GM23248 (cell line): ENCODE measurements at regions not wholly inside any gene's neighbourhood (a gene's known extent, or its start where the extent isn't known, plus 50 kb on each side); places are given as distances from the start of the nearest gene placed in this dataset.

Experiments
- EZH2 ChIP-seq: fragments of 200-600 bp; sonication (generic); IDR thresholded peaks from 2 replicates; pipeline ENCODE4 v1.6.1; 2018; ENCODE audit warnings: antibody characterized with exemption, mild to moderate bottlenecking; ENCODE audit not compliant: insufficient read depth, poor library complexity, severe bottlenecking
- EZH2phosphoT487 ChIP-seq: fragments of 200-600 bp; sonication (generic); IDR thresholded peaks from 2 replicates; pipeline ENCODE4 v1.6.1; 2018; ENCODE audit warnings: antibody characterized with exemption, moderate library complexity, mild to moderate bottlenecking, low read depth; ENCODE audit not compliant: insufficient read depth

DNA sequence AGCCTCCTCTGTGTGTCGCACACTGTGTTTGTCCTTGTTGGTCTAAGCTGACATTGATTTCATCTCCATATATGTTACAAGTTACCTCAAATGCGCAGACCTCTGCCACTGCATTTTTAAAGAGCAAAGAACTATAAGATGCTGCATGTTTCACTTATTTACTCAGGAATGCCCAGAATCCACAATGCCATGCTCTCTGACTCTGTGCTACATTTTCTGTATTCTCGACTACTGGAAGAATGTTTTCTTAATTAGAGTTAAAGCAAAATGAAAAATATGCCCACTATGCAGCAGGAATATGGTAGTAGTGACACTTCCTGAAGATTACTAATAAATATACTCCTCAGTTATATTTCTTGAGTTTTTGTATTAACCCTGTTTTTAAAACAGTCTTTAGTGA, 296.4 kb downstream of the HACE1 start:
- TF ChIP-seq EZH2 (no peak), EZH2phosphoT487 (no peak)
